ENCODE measurements at regions not wholly inside any gene's neighbourhood (a gene's known extent, or its start where the extent isn't known, plus 50 kb on each side); places are given as distances from the start of the nearest gene placed in this dataset.

DNA sequence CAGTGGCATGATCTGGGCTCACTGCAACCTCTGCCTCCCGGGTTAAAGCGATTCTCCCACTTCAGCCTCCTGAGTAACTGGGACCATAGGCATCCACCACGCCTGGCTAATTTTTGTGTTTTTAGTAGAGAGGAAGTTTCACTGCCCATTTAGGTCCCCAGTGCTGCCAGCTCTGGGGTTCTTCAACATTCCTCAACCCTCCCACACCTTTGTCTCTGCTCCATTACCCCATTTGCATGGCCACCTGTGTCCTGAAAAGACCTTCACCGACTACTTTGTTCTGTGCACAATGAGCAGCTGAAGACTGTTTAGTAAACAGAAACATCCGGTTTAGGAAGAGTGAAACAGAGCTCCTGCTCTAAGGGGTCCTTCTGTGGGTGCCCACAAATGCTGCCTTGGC, 92.0 kb downstream of the FAM43A start:
- TF ChIP-seq RAD21 (IDR thresholded peaks at IDR 0.05; ENCODE audit: low read length) (no peak), CHD2 (IDR thresholded peaks at IDR 0.05; ENCODE audit: low read length, partially characterized antibody) (no peak), JUND (IDR thresholded peaks at IDR 0.05) (no peak)
- TF ChIP-seq, protein P1, sequence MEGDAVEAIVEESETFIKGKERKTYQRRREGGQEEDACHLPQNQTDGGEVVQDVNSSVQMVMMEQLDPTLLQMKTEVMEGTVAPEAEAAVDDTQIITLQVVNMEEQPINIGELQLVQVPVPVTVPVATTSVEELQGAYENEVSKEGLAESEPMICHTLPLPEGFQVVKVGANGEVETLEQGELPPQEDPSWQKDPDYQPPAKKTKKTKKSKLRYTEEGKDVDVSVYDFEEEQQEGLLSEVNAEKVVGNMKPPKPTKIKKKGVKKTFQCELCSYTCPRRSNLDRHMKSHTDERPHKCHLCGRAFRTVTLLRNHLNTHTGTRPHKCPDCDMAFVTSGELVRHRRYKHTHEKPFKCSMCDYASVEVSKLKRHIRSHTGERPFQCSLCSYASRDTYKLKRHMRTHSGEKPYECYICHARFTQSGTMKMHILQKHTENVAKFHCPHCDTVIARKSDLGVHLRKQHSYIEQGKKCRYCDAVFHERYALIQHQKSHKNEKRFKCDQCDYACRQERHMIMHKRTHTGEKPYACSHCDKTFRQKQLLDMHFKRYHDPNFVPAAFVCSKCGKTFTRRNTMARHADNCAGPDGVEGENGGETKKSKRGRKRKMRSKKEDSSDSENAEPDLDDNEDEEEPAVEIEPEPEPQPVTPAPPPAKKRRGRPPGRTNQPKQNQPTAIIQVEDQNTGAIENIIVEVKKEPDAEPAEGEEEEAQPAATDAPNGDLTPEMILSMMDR (IDR thresholded peaks at IDR 0.05) = no peak
